OCI-LY3 (cell line): ENCODE measurements at regions not wholly inside any gene's neighbourhood (a gene's known extent, or its start where the extent isn't known, plus 50 kb on each side); places are given as distances from the start of the nearest gene placed in this dataset.

Experiments
- H2AFZ ChIP-seq: fragments of 200-600, 300-600 bp; shearing (Covaris generic); 2 replicates; pipeline ENCODE4 v1.6.0; 2014; ENCODE audit warnings: antibody characterized with exemption, low read depth, low read length
- H3K27ac ChIP-seq: fragments of 200-600, 300-600 bp; sonication (generic); 2 replicates; pipeline ENCODE4 v1.5.1; 2014; ENCODE audit warnings: mild to moderate bottlenecking, low read length, moderate library complexity, mixed read lengths
- H3K27me3 ChIP-seq: fragments of 200-600, 300-600 bp; sonication (generic); 2 replicates; pipeline ENCODE4 v1.6.1; 2014; ENCODE audit warnings: low read depth, low read length, mixed read lengths
- H3K36me3 ChIP-seq: fragments of 200-600, 300-600 bp; sonication (generic); replicated peaks from 2 replicates; pipeline ENCODE3; 2014; ENCODE audit warnings: low read depth, low read length, mixed read lengths
- H3K4me1 ChIP-seq: fragments of 300-600, 200-600 bp; sonication (generic); 2 replicates; pipeline ENCODE4 v1.6.1; 2014; ENCODE audit warnings: low read length, mixed read lengths
- H3K4me2 ChIP-seq: fragments of 200-600, 300-600 bp; sonication (generic); 2 replicates; pipeline ENCODE4 v1.6.1; 2014; ENCODE audit warnings: low read length, mixed read lengths
- H3K4me3 ChIP-seq: fragments of 300-600, 200-600 bp; sonication (generic); 2 replicates; pipeline ENCODE4 v1.5.1; 2014; ENCODE audit warnings: antibody characterized with exemption, mild to moderate bottlenecking, low read length, moderate library complexity
- H3K79me2 ChIP-seq: fragments of 300-600, 200-600 bp; shearing (Covaris generic); 2 replicates; pipeline ENCODE4 v1.6.1; 2014; ENCODE audit warnings: mild to moderate bottlenecking, low read length, mixed read lengths
- H3K9ac ChIP-seq: fragments of 300-600, 200-600 bp; shearing (Covaris generic); 2 replicates; pipeline ENCODE4 v1.6.0; 2014; ENCODE audit warnings: mild to moderate bottlenecking, low read length, moderate library complexity
- H3K9me3 ChIP-seq: fragments of 200-600, 300-600 bp; shearing (Covaris generic); 2 replicates; pipeline ENCODE4 v1.6.1; 2014; ENCODE audit warnings: low read length, mixed read lengths; ENCODE audit not compliant: insufficient read depth
- H4K20me1 ChIP-seq: fragments of 200-600, 300-600 bp; sonication (generic); 2 replicates; pipeline ENCODE4 v1.6.1; 2016; ENCODE audit warnings: low read length, mixed read lengths; ENCODE audit not compliant: insufficient read depth
- EZH2phosphoT487 ChIP-seq: fragments of 200-600 bp; shearing (Covaris generic); IDR thresholded peaks from 2 replicates; pipeline ENCODE4 v1.6.1; 2018; ENCODE audit warnings: antibody characterized with exemption, mixed run types, low read depth
- TF ChIP-seq, protein P1 (sequence below): fragments of 200-600, 300-600 bp; sonication (generic); IDR thresholded peaks from 2 replicates; pipeline ENCODE4 v1.5.1; 2014; ENCODE audit warnings: antibody characterized with exemption, low read length, low read depth

DNA sequence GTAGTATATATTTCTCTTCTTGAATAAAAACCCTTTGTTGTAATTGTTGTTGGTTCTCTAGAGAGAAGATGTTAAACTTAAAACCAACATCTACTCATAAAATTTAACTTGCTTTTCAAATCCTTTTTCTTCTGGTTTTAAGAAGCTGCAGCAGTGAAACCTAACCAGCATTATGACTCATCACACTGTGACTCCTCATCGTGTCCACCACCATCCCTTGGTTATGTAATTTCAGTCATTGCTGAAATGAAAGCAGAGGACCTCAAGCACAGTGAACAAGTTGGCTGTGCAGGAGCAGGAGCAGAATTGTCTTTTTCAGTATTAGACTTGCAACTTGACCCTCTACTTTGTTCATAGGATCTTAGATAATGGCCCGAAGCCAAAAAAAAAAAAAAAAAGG is 64.9 kb upstream of the HTR2A start:
- Histone ChIP-seq H3K79me2 (no peaks in the 10 kb centered on the region), H3K4me1 (peaks cover 16% of the 10 kb centered on the region), H3K27ac (no peak overlapping the region), H3K36me3 (no peaks in the 10 kb centered on the region), H3K9ac (no peak overlapping the region), H3K27me3 (no peaks in the 10 kb centered on the region), H3K4me2 (peak overlapping the region; percentile 66), H4K20me1 (no peaks in the 10 kb centered on the region; the same call in 1 of the 2 replicates), H3K9me3 (no peaks in the 10 kb centered on the region), H3K4me3 (peak overlapping the region; percentile 27; the same call in 1 of the 2 replicates), H2AFZ (no peak overlapping the region)
- TF ChIP-seq EZH2phosphoT487 = no peak
- TF ChIP-seq, protein P1, sequence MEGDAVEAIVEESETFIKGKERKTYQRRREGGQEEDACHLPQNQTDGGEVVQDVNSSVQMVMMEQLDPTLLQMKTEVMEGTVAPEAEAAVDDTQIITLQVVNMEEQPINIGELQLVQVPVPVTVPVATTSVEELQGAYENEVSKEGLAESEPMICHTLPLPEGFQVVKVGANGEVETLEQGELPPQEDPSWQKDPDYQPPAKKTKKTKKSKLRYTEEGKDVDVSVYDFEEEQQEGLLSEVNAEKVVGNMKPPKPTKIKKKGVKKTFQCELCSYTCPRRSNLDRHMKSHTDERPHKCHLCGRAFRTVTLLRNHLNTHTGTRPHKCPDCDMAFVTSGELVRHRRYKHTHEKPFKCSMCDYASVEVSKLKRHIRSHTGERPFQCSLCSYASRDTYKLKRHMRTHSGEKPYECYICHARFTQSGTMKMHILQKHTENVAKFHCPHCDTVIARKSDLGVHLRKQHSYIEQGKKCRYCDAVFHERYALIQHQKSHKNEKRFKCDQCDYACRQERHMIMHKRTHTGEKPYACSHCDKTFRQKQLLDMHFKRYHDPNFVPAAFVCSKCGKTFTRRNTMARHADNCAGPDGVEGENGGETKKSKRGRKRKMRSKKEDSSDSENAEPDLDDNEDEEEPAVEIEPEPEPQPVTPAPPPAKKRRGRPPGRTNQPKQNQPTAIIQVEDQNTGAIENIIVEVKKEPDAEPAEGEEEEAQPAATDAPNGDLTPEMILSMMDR = no peak

DNA sequence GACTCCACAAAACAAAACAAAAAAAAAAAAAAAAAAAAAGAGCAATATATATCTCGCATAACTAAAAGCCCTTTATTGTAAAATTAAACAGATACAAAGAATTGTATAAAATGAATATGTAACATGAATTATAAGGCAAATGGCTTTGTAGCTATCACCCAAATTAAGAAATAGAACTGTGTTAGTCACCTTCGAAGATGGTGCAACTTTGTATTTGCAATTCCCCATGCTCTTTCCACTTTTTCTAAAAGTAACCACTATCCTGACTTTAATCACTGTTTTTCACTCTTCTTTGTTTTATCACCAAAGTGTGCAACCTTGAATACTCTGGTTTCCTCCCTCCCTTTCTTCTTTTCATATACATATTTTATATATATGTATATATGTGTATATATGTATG is 57.1 kb upstream of the HTR2A start:
- no peaks in the 10 kb centered on the region for H3K36me3 ChIP-seq
- no peak overlapping the region for H3K4me3 ChIP-seq
- no peaks in the 10 kb centered on the region for H4K20me1 ChIP-seq
- no peak overlapping the region for H3K4me2 ChIP-seq
- no peak overlapping the region for H2AFZ ChIP-seq
- H3K27me3 ChIP-seq = no peaks in the 10 kb centered on the region
- no peaks in the 10 kb centered on the region for H3K9me3 ChIP-seq
- peaks cover 6% of the 10 kb centered on the region for H3K4me1 ChIP-seq
- no peak overlapping the region for H3K27ac ChIP-seq
- no peak overlapping the region for H3K9ac ChIP-seq
- no peaks in the 10 kb centered on the region for H3K79me2 ChIP-seq
- TF ChIP-seq, protein P1 = no peak
- TF ChIP-seq EZH2phosphoT487 = no peak

DNA sequence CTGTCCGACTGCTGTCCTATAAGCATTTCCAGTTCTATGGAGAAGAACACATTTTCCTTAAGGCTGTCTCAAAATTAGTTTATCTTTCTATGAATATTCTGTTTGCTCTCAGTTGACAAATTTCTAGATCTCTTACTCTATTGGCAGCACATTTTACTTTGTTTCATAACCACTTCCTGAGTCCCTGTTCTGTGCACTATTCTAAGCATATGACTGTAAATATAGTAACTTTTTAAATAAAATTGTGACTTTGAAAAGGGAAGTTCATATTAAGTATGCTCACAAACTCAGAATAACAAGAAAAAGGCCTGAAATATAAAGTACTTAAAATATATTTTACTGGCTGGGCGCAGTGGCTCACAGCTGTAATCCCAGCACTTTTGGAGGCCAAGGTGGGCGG is 56.5 kb upstream of the HTR2A start:
- Histone ChIP-seq H3K4me3 (no peak overlapping the region), H3K4me1 (peaks cover 6% of the 10 kb centered on the region), H3K27ac (no peak overlapping the region), H3K36me3 (no peaks in the 10 kb centered on the region), H4K20me1 (no peaks in the 10 kb centered on the region), H3K79me2 (no peaks in the 10 kb centered on the region), H2AFZ (no peak overlapping the region), H3K27me3 (no peaks in the 10 kb centered on the region), H3K4me2 (no peak overlapping the region), H3K9me3 (no peaks in the 10 kb centered on the region), H3K9ac (no peak overlapping the region)
- TF ChIP-seq, protein P1 = no peak
- no peak for TF ChIP-seq EZH2phosphoT487

DNA sequence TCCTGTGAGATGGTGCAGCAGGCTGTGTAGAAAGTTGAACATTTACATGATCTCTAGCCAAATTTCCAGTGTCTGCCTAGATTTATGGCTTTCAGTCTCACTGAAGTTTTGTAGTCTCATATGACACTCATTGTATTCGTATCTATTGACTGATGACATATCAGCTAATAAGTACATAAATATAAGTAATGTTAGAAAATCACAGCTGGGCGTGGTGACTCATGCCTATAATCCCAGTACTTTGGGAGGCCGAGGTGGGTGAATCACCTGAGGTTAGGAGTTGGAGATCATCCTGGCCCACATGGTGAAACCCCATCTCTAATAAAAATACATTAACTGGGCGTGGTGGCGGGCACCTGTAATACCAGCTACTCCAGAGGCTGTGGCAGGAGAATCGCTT is 54.7 kb upstream of the HTR2A start:
- Histone ChIP-seq H3K27me3 (no peaks in the 10 kb centered on the region), H2AFZ (no peak overlapping the region), H3K9ac (no peak overlapping the region), H4K20me1 (no peaks in the 10 kb centered on the region), H3K4me3 (no peak overlapping the region), H3K4me1 (peaks cover 6% of the 10 kb centered on the region), H3K27ac (no peak overlapping the region), H3K9me3 (no peaks in the 10 kb centered on the region), H3K4me2 (no peak overlapping the region), H3K36me3 (no peaks in the 10 kb centered on the region), H3K79me2 (no peaks in the 10 kb centered on the region)
- TF ChIP-seq, protein P1 = no peak
- no peak for TF ChIP-seq EZH2phosphoT487
